GM18517 (cell line): ENCODE measurements at regions not wholly inside any gene's neighbourhood (a gene's known extent, or its start where the extent isn't known, plus 50 kb on each side); places are given as distances from the start of the nearest gene placed in this dataset.

Experiments
- ATAC-seq: cut with Tn5 transposase; IDR thresholded peaks from one replicate; pipeline ENCODE4 v1.9.1; 2021; ENCODE audit warnings: mild to moderate bottlenecking, moderate library complexity; ENCODE audit not compliant: unreplicated experiment

- ATAC-seq, result no peak
Observed at GRCh38 chr6:140069576-140069975, 695.1 kb upstream of the CITED2 start.

GRCh38 chr6:140068801-140069200 is 694.4 kb upstream of the CITED2 start:
- ATAC-seq, result no peak

- no peak for ATAC-seq
Observed at GRCh38 chr6:140064366-140064765, 689.9 kb upstream of the CITED2 start.

GRCh38 chr6:140063021-140063399 is 688.6 kb upstream of the CITED2 start:
- no peak for ATAC-seq

- no peak for ATAC-seq
Observed at GRCh38 chr6:140062043-140063020, 687.9 kb upstream of the CITED2 start.

GRCh38 chr6:140061110-140062042 is 686.9 kb upstream of the CITED2 start:
- ATAC-seq, result no peak

- ATAC-seq, result no peak
Observed at GRCh38 chr6:140059947-140060346, 685.5 kb upstream of the CITED2 start.

- no peak for ATAC-seq
Observed at GRCh38 chr6:140058863-140059262, 684.4 kb upstream of the CITED2 start.

GRCh38 chr6:140052736-140053729 is 678.6 kb upstream of the CITED2 start:
- ATAC-seq, result no peak

- no peak for ATAC-seq
Observed at GRCh38 chr6:140051521-140052512, 677.4 kb upstream of the CITED2 start.

- no peak for ATAC-seq
Observed at GRCh38 chr6:140050101-140050995, 675.9 kb upstream of the CITED2 start.

- ATAC-seq, result no peak
Observed at GRCh38 chr6:140049251-140049650, 674.8 kb upstream of the CITED2 start.

- ATAC-seq, result no peak
Observed at GRCh38 chr6:140048202-140048790, 673.8 kb upstream of the CITED2 start.

GRCh38 chr6:140047321-140047720 is 672.9 kb upstream of the CITED2 start:
- ATAC-seq, result no peak

- no peak for ATAC-seq
Observed at GRCh38 chr6:140046016-140046632, 671.7 kb upstream of the CITED2 start.

- ATAC-seq, result no peak
Observed at GRCh38 chr6:140045116-140045515, 670.7 kb upstream of the CITED2 start.

- no peak for ATAC-seq
Observed at GRCh38 chr6:140044626-140045025, 670.2 kb upstream of the CITED2 start.
